NCI-H82 treated with DMSO at 0.1 percent for 48 hours (cell line): ENCODE measurements at regions not wholly inside any gene's neighbourhood (a gene's known extent, or its start where the extent isn't known, plus 50 kb on each side); places are given as distances from the start of the nearest gene placed in this dataset.
"Not testable (repeated sequence)": the region's sequence is repeated elsewhere in the genome, so short reads cannot be mapped to it uniquely, and the experiment has no call there.

ENCODE experiments used
- DNase-seq: peaks from one replicate; lab custom pipeline; 2025; ENCODE audit not compliant: unreplicated experiment; lab: John Stamatoyannopoulos, UW

- DNase-seq, result no peak
Observed at GRCh38 chr1:78291872-78292271, 198.9 kb upstream of the PTGFR start.

DNA sequence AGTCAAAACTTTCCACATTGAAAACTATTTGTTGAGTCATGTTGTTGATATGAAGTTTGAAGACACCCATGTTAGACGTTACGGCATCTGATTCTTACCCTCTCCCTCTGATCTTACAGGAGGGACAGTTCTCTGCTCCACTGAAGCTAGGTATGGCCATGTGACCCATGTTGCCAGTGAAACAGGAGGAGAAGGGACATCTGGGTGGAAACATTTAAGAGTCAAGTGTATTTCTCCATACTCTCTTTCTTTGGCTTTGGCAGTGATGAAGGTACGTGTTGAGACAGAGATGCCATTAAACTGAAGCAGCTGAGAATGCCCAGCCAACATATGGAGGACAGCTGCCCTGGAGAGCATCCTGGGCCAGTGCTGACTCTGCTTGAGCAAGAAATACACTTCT, 198.4 kb upstream of the PTGFR start:
- DNase-seq, result no peak

DNA sequence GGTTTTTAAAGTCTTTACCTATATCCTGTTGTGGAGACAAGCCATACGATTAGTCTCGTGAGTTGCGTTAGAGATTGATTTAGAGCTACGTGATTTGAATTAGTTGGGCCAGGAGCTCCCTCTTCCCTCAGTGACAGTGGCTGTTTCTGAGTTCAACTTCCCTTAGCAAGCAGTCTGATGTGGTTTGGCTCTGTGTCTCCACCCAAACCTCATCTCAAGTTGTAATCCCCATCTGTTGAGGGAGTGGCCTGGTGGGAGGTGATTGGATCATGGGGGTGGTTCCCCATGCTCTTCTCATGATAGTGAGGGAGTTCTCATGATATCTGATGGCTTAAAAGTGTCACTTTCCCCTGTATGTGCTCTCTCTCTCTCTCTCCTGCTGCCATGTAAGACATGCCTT, 192.9 kb upstream of the PTGFR start:
- peak; percentile 50 for DNase-seq

DNA sequence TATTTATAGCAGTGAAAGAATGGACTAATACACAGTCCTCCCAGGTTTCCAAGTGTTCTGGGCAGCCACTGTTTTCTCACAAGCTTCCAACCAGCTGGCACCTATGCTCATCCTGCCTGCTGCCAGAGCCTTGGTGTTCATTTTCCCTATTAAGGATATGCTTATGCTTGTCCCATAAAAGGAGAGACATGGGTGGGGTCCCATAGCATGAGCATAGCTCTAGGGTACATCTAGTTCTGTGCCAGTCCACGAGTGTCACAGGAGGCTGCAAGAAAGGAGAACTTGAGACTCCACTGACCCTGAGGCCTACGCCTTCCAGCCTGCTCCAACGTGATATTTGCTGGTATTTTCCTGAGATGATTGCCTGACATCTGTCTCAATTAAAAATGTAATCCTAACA, 192.4 kb upstream of the PTGFR start:
- no peak for DNase-seq

DNA sequence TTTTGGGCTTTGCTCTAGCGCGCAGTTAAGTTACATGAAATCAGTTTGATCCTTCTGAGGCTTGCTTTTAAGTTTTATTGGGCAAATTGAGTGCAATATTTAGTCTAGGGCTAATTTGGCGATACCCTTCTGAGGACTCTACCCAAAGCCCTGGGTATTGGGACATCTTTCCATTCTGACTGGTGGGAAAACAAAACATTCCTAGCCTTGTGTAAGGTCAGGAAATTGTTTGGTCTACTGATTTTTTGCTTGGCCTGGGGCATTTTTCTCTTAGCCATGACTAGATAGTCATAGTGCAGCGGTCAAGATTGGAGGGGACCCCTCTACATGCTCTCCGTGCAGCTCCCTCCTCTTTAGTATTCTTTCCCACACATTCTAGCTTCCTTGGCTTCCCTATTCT, 189.6 kb upstream of the PTGFR start:
- DNase-seq, result no peak

- DNase-seq, result no peak
Observed at GRCh38 chr1:78303620-78304019, 187.2 kb upstream of the PTGFR start.

DNA sequence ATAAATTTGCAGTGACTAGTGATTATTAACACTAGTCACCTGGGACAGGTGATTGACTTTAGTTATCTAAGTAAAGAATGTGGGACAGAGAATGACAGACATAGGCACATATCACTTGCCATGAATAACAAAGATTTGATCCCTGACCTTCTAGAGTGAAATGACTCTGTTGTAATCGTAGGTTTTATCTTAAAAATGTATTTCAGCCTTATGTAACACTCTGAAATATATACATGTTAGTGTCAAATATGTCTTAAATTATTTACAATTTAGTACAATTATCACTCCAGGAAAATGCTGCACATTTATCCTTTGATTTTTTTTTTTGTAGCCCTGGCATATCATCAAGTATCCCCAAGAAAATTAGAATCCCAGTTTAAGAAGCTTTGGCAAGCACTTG, 186.4 kb upstream of the PTGFR start:
- DNase-seq, result no peak

GRCh38 chr1:78304761-78305160, 186.0 kb upstream of the PTGFR start:
- no peak for DNase-seq

GRCh38 chr1:78310261-78310660, 180.5 kb upstream of the PTGFR start:
- not testable (repeated sequence) for DNase-seq

- no peak for DNase-seq
Observed at GRCh38 chr1:78318011-78318410, 172.8 kb upstream of the PTGFR start.

GRCh38 chr1:78319603-78320002, 171.2 kb upstream of the PTGFR start:
- no peak for DNase-seq

DNA sequence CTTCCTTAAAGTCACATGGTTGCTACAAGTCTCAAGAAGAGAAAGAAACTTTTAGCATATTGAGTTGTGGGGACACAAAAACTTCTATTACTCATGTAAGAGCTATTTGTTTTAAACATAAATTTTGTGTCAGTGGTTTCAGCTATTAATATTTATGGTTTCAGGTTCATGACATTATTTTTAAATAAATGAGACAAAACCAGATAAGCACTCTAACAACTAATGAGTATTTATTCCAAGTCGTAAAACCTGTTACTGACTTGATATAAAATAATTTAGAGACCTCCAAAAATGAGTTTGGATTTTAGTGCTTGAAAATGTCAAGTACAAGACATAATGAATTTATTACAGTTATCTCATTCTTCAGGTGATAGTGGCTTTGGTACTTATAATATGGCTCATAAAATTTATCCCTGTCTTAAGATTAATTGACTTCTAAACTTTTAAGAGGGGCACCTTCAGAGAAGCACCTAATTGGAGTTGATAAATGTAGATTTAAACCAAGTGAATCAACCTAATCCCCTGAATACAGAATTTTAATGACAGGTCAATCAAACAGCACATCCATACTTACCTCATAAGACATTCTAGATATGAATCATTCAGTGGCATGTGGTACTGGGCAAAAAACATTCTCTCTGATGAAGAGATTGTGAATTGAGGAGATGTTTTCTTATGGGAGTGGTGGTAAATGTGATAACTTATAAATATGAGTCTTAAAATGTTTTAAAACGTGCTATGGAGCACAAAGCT, 167.7 kb upstream of the PTGFR start:
- DNase-seq, result no peak

DNA sequence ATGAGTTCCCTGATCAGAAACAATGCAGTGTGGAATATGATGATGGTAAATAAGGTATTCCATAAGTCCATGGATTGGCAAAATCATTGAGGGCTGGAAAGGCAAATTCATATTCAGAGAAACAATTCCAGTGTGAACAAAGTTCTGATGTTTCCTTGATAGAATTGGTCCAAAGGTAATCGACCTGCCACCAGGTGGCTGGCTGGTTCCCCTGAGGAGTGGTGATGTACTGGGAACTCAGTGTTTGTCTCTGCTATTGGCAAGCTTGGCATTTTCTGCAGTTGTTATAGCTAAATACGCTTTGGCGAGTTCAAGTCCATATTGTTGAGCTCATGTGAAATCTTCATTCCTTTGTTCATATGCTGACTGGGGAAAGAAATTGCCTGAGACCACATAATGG, 165.5 kb upstream of the PTGFR start:
- DNase-seq, result no peak

DNA sequence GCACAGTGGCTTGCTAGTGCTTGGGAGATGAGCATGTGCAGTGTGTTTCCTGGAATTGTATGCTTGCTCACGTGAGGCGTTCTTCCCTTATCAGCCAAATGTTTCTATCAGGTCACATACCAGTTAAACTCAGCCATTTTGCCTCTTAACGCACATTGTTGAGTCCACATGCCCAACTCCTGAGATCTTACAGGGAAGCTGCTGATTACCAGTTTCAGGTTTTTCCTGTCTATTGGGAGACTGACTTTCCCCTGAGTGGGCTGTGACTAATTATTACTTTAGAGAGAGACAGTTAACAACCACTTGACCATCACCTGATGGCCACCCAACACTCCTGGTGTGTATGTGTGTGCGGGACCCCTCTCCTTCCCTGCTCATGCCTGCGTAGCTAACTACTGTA, 161.3 kb upstream of the PTGFR start:
- no peak for DNase-seq

- no peak for DNase-seq
Observed at GRCh38 chr1:78331799-78332198, 159.0 kb upstream of the PTGFR start.

DNA sequence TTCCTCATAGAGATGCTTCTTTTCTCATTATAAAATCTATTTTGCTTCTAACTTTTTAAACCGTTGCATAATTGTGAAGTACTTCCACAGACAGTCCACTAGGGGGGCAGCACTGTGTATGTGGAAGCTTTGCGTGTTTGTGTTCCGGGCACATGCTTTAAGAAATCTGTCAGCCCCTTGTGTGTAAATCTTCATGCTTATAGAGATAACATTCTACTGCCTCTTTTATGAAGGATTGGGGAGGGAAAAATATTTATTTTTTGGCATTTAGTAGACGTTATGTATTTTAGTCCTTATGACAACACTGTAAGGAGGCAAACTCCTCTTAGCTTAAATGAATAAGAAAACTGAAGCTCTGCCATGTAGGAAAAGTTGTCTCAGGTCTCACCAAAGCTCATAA, 157.3 kb upstream of the PTGFR start:
- peak; percentile 26 for DNase-seq

- DNase-seq, result no peak
Observed at GRCh38 chr1:78334114-78334513, 156.7 kb upstream of the PTGFR start.

GRCh38 chr1:78334952-78335351, 155.8 kb upstream of the PTGFR start:
- no peak for DNase-seq

GRCh38 chr1:78336751-78337150, 154.0 kb upstream of the PTGFR start:
- not testable (repeated sequence) for DNase-seq

DNA sequence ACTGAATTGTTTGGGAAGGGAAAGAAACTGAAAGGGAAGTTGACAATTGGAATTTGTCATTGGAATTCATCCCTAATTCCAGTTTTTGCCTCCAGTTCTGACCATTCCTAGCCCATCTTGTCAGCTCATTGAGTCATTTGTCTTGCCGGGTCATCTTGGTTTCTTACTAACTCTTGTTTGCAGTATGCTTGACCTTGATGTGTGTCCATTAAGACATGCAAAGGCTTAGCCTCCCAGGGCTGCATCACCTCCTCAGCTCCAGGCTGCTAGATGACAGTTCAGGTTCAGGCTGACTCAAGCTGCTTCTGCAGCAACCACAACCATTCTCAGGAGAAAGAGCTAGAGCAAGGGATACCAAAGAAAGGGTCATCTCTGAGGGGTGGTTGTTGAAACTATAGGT, 151.3 kb upstream of the PTGFR start:
- DNase-seq, result no peak

DNA sequence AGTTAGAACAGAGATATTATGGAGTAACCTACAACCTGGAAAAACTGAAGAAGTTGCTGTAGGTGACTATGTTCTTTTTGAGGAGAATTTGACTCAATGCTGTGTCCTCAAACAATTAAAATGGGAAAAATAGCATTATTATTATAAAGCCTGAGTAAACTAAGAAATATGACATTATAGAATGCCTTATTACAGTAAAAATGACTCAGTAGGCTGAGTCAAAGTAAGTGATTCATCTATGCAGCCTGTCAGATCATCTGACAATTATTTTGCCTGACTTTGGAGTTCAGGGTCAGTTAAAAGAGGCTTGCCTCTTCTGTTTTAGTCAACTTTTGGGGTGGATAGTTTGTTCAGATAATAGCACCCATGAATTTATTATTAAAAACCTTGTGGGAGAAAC, 150.8 kb upstream of the PTGFR start:
- DNase-seq, result no peak

DNA sequence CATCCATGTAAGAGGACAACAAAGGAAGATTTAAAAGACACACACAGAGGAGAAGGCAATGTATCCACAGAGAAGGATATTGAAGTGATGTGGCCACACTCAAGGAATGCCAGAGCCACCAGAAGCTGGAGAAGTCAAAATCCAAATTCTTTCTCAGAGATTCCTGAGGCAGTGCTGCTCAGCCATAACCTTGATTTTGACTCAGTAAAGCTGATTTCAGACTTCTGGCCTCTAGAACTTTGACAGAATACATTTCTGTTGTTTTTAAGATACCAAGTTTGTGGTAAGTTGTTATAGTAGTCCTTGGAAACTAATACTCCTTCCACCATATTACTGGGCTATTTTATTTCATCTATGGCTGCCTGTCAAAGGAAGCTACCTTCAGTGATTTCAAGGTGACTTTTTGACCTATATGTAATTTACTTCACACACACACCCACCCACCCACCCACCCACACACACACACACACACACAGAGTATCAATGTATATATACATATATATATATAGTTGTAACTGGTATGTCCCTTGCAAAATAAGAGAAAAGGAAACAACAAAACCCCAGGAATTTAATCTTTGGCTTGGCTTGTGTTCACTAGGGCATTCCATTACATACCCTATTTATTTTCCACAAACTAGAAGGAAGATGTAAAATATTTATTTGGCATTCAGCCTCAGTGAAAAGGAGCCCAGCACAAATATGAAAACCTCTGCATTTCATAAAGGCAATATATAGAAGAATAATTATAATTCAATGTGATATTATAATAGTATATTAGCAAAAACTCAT, 142.1 kb upstream of the PTGFR start:
- no peak for DNase-seq
